SU-DHL-6 (cell line): ENCODE measurements at regions not wholly inside any gene's neighbourhood (a gene's known extent, or its start where the extent isn't known, plus 50 kb on each side); places are given as distances from the start of the nearest gene placed in this dataset.

ENCODE experiments used
- CTCF ChIP-seq: fragments of 200-600 bp; sonication (generic); IDR thresholded peaks from one replicate; pipeline ENCODE4 v1.5.1; 2017; ENCODE audit warnings: antibody characterized with exemption, mild to moderate bottlenecking, low read length, moderate library complexity; ENCODE audit not compliant: insufficient read depth, poor library complexity, severe bottlenecking
- EZH2phosphoT487 ChIP-seq: fragments of 200-600 bp; sonication (generic), shearing (Covaris generic); conservative IDR thresholded peaks from 2 replicates; pipeline ENCODE4 v1.6.1; 2018; ENCODE audit warnings: mild to moderate bottlenecking, antibody characterized with exemption, low read length, moderate library complexity, mixed read lengths

- TF ChIP-seq CTCF (no peak), EZH2phosphoT487 (no peak)
Observed at GRCh38 chr12:87155621-87156020, 873.6 kb downstream of the C12orf50 start.
